Breast epithelium (tissue), 4 donors: ENCODE measurements at regions not wholly inside any gene's neighbourhood (a gene's known extent, or its start where the extent isn't known, plus 50 kb on each side); places are given as distances from the start of the nearest gene placed in this dataset.

Experiments
- DNase-seq, 2 donors: peaks; one replicate each; pipeline ENCODE4 v3.0.0-alpha.2; 2019; ENCODE audit warnings: low spot score in 2 of 2
- H3K27ac ChIP-seq, 2 donors: fragments of 200-600 bp; sonication (generic) in 1 of 2; one replicate each; pipeline ENCODE4 v1.5.1; 2016 to 2019; ENCODE audit warnings: mild to moderate bottlenecking in 1 of 2
- H3K27me3 ChIP-seq, 2 donors: fragments of 200-600 bp; sonication (generic) in 1 of 2; one replicate each; pipeline versions ENCODE4 v1.5.1 to v1.6.0; 2017 to 2019; ENCODE audit warnings: control low read depth in 1 of 2, mild to moderate bottlenecking in 1 of 2
- H3K36me3 ChIP-seq: fragments of 200-600 bp; one replicate; pipeline ENCODE4 v1.5.1; 2019
- H3K4me1 ChIP-seq, 2 donors: fragments of 200-600 bp; sonication (generic); one replicate each; pipeline ENCODE4 v1.5.1; 2016 to 2019; ENCODE audit warnings: control low read depth in 1 of 2
- H3K4me3 ChIP-seq, 3 donors: fragments of 200-600 bp; sonication (generic); 1 replicate in 2 of 3; 2 replicates in 1 of 3; pipeline ENCODE4 v1.5.1; 2016 to 2019; ENCODE audit warnings: mild to moderate bottlenecking in 3 of 3, moderate library complexity in 2 of 3
- H3K9me3 ChIP-seq, 2 donors: fragments of 200-600 bp; sonication (generic) in 1 of 2; one replicate each; pipeline ENCODE4 v1.5.1; 2016 to 2019; ENCODE audit warnings: control low read depth in 1 of 2
- POLR2A ChIP-seq: fragments of 450-650 bp; IDR thresholded peaks from one replicate; pipeline ENCODE4 v1.6.1; 2016; ENCODE audit warnings: antibody characterized with exemption, mild to moderate bottlenecking, moderate library complexity
- POLR2AphosphoS5 ChIP-seq, 3 donors: sonication (generic); formaldehyde crosslinking; IDR thresholded peaks; one replicate each; pipeline ENCODE4 v1.6.1; 2017; ENCODE audit warnings: antibody characterized with exemption in 3 of 3
- intact Hi-C: fragments of 100-400 bp; cut with DNase I; formaldehyde crosslinking; loops from one replicate; pipeline ENCODE4 v1.15.1; 2023; ENCODE audit warnings: low total_unique reads
- TF ChIP-seq, protein P1 (sequence below), 3 donors: fragments of 450-650 bp; IDR thresholded peaks; one replicate each; pipeline ENCODE4 v1.5.1; 2016 to 2017; ENCODE audit warnings: antibody characterized with exemption in 3 of 3, mild to moderate bottlenecking in 3 of 3, moderate library complexity in 3 of 3

DNA sequence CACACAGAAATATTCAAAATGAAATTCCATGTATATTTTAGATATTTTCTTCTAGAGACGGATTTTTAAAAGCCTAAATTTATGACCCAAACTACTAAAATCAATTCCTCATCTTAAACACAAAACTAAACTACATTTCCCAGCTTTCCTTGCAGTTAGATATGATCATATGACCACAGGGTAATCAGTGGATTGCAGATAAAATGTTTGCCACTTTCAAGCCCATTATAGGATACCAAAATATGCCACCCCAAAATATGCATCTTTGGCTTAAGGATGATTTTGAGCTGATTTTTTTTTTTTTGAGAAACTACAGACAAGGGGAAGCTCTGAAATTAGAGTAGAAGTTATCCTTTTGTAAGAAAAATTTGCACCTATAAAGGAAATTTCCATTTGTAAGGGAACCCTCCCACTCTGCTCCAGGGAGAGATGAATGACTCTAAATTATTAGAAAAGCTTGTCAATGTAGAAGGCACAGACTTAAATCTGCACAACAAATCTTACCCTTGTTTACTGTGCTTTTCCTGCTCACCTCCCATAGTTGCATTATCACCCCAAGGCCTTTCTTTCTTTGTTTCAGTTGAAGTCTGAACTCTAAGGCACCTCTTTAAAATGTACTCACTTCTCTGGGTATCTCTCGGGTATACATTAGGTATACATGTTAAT, 503.0 kb downstream of the PDHA2 start:
- Histone ChIP-seq H3K27me3 (no peaks in the 10 kb centered on the region), H3K4me1 (no peaks in the 10 kb centered on the region), H3K4me3 (no peak overlapping the region), H3K27ac (no peak overlapping the region), H3K36me3 (no peaks in the 10 kb centered on the region), H3K9me3 (no peaks in the 10 kb centered on the region)
- no peak for TF ChIP-seq POLR2AphosphoS5 (IDR thresholded peaks at IDR 0.05)
- TF ChIP-seq POLR2A: no peak
- TF ChIP-seq, protein P1, sequence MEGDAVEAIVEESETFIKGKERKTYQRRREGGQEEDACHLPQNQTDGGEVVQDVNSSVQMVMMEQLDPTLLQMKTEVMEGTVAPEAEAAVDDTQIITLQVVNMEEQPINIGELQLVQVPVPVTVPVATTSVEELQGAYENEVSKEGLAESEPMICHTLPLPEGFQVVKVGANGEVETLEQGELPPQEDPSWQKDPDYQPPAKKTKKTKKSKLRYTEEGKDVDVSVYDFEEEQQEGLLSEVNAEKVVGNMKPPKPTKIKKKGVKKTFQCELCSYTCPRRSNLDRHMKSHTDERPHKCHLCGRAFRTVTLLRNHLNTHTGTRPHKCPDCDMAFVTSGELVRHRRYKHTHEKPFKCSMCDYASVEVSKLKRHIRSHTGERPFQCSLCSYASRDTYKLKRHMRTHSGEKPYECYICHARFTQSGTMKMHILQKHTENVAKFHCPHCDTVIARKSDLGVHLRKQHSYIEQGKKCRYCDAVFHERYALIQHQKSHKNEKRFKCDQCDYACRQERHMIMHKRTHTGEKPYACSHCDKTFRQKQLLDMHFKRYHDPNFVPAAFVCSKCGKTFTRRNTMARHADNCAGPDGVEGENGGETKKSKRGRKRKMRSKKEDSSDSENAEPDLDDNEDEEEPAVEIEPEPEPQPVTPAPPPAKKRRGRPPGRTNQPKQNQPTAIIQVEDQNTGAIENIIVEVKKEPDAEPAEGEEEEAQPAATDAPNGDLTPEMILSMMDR (IDR thresholded peaks at IDR 0.05): no peak
- intact Hi-C loops: no loop called here
- DNase-seq: no peak

DNA sequence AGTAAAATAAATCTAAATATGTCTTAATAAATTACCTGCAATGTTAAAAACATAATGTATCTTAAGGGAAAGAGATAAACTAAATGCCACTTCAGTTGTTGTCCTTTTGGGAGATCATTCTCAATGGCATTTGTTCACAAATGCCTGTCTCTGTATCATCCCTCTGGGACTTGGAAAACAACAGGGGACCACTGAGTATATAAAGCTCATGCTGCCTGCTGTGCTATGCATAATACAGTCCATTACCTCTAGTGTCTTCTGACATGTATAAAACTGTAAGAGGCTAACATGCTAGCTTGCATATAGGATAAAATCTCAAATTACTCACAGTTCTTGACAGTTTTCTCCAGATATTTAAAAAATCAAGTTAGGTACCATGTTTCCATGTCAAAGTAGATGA, 503.9 kb downstream of the PDHA2 start:
- intact Hi-C loops: no loop called here
- TF ChIP-seq POLR2AphosphoS5 (IDR thresholded peaks at IDR 0.05) (no peak), POLR2A (no peak)
- TF ChIP-seq, protein P1 (IDR thresholded peaks at IDR 0.05): no peak
- Histone ChIP-seq H3K27ac (no peak overlapping the region), H3K36me3 (no peaks in the 10 kb centered on the region), H3K9me3 (no peaks in the 10 kb centered on the region), H3K4me3 (no peak overlapping the region), H3K4me1 (no peaks in the 10 kb centered on the region), H3K27me3 (no peaks in the 10 kb centered on the region)
- DNase-seq: no peak

DNA sequence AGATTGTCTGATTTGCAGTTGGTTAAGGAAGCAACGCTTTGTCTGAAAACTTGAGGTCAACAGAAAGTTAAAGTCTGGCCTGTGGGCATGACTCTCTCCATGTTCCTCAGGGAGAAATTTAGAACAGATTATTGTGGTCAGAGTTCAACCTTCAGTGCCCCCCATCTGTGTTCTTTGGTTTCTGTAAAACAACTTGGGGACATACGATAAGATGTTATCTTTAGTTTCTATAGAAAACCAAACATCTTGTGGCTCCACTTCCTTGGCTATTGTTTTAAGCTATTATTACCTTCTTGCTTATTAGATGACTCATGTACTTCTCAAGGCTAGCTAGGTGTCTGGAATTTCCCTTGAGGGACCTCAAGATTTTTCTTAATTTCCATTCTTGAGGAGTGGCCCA, 507.7 kb downstream of the PDHA2 start:
- H3K27me3 ChIP-seq: no peaks in the 10 kb centered on the region
- intact Hi-C loops: no loop called here
- H3K27ac ChIP-seq: no peak overlapping the region
- no peaks in the 10 kb centered on the region for H3K36me3 ChIP-seq
- no peaks in the 10 kb centered on the region for H3K4me1 ChIP-seq
- H3K4me3 ChIP-seq: no peak overlapping the region
- no peak for DNase-seq
- TF ChIP-seq, protein P1 (IDR thresholded peaks at IDR 0.05): no peak
- TF ChIP-seq POLR2AphosphoS5 (IDR thresholded peaks at IDR 0.05) (no peak), POLR2A (no peak)
- no peaks in the 10 kb centered on the region for H3K9me3 ChIP-seq

DNA sequence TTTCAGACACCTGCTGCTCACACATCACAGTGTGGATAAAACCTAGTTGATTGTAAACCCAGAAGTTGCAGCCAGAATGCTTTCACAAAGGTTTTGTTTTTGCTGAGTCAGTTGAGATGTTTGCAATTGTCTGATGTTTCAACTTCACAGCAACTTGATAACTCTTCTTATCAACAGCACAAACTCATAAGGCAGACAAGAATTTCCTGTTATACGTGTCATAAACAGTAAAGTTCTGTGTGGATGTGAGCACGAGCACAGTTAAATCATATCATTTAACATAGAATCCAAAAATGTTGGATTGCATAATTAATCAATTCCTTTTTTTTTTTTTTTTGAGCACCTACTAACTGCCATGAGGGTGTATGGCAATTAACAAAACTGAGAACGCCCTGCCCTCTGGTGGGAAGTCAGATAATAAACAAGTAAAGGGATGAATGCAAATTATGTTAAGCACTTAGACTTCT, 512.2 kb downstream of the PDHA2 start:
- no peak overlapping the region for H3K27ac ChIP-seq
- H3K4me1 ChIP-seq: no peaks in the 10 kb centered on the region
- no peak for DNase-seq
- no peak overlapping the region for H3K4me3 ChIP-seq
- no peaks in the 10 kb centered on the region for H3K36me3 ChIP-seq
- H3K27me3 ChIP-seq: no peaks in the 10 kb centered on the region
- TF ChIP-seq, protein P1 (IDR thresholded peaks at IDR 0.05): no peak
- TF ChIP-seq POLR2A (no peak), POLR2AphosphoS5 (IDR thresholded peaks at IDR 0.05) (no peak)
- intact Hi-C loops: no loop called here
- H3K9me3 ChIP-seq: no peaks in the 10 kb centered on the region

DNA sequence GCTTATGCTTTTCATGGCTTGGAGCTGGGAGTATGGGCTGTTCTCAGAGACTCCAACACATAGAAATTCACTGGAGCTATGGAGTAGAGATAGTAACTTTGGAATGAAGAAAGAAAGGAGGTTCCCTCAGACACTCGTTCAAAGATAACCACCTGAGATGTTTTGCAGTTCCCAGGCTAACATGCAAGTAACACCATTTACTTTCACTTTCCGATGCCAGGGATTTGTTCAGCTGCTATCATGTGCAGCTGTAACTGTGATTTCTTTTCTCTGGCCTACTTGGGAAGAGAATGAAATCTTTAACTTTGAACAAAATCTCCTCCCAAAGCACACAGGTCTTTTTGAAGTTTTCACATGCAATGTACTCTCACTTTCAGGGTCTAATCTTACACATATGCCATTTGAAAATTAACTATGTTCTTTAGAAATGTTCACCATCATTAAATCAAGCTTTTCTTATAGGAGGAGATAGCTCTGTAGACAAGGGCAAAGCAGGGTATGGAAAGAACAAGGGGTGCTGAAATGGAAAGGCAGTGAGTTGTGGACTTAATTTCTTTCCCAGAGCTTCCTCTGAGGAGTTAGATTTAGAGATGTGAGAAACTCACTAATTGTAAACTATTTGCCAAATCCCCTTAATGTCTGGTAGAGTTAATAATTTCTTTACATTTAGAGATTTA, 514.3 kb downstream of the PDHA2 start:
- intact Hi-C loops: no loop called here

More for the DNA sequence above, 514.3 kb downstream of the PDHA2 start:
- Histone ChIP-seq H3K4me1 (no peaks in the 10 kb centered on the region), H3K36me3 (no peaks in the 10 kb centered on the region), H3K27me3 (no peaks in the 10 kb centered on the region), H3K27ac (no peak overlapping the region), H3K9me3 (no peaks in the 10 kb centered on the region), H3K4me3 (no peak overlapping the region)
- no peak for DNase-seq
- TF ChIP-seq POLR2AphosphoS5 (IDR thresholded peaks at IDR 0.05): no peak
- no peak for TF ChIP-seq POLR2A
